Endodermal cell (in vitro differentiated cells): ENCODE measurements at regions not wholly inside any gene's neighbourhood (a gene's known extent, or its start where the extent isn't known, plus 50 kb on each side); places are given as distances from the start of the nearest gene placed in this dataset.
A peak's percentile ranks its signal among the peaks of the same experiment; 100 is the strongest.

Experiments
- DNase-seq: peaks from one replicate; pipeline ENCODE4 v3.0.0-alpha.2; 2017
- H3K27ac ChIP-seq: 2 replicates; pipeline ENCODE4 v1.5.1; 2013; ENCODE audit warnings: mild to moderate bottlenecking, low read depth, low read length, moderate library complexity
- H3K27me3 ChIP-seq: 2 replicates; pipeline ENCODE4 v1.6.1; 2013; ENCODE audit warnings: mild to moderate bottlenecking, low read length, moderate library complexity; ENCODE audit not compliant: insufficient read depth, control insufficient read depth, poor library complexity, severe bottlenecking
- H3K36me3 ChIP-seq: 2 replicates; pipeline ENCODE4 v1.7.0; 2013; ENCODE audit warnings: mild to moderate bottlenecking, low read length, moderate library complexity; ENCODE audit not compliant: control insufficient read depth, insufficient read depth
- H3K4me1 ChIP-seq: one replicate; pipeline ENCODE4 v1.7.0; 2013; ENCODE audit warnings: low read length; ENCODE audit not compliant: control insufficient read depth, insufficient read depth
- H3K4me3 ChIP-seq: 2 replicates; pipeline ENCODE4 v1.5.1; 2013; ENCODE audit warnings: mild to moderate bottlenecking, low read length, moderate library complexity
- H3K9ac ChIP-seq: 2 replicates; pipeline ENCODE4 v1.6.1; 2013; ENCODE audit warnings: mild to moderate bottlenecking, low read length, moderate library complexity; ENCODE audit not compliant: poor library complexity, severe bottlenecking; ENCODE audit errors: extremely low read depth
- H3K9me3 ChIP-seq: 2 replicates; pipeline ENCODE4 v1.6.1; 2013; ENCODE audit warnings: mild to moderate bottlenecking, low read length, moderate library complexity; ENCODE audit not compliant: control insufficient read depth
- H3K27ac Mint-ChIP-seq: 2 replicates; pipeline ENCODE4 v1.8.0; 2020; ENCODE audit warnings: mixed read lengths
- H3K27me3 Mint-ChIP-seq: 2 replicates; pipeline ENCODE4 v1.8.0; 2021; ENCODE audit warnings: mild to moderate bottlenecking, mixed read lengths; ENCODE audit not compliant: insufficient read depth
- H3K36me3 Mint-ChIP-seq: 2 replicates; pipeline ENCODE4 v1.8.0; 2020; ENCODE audit warnings: low read depth, mixed read lengths
- H3K4me1 Mint-ChIP-seq: 2 replicates; pipeline ENCODE4 v1.8.0; 2020; ENCODE audit warnings: mixed read lengths
- H3K4me3 Mint-ChIP-seq: 2 replicates; pipeline ENCODE4 v1.8.0; 2020; ENCODE audit warnings: mild to moderate bottlenecking, moderate library complexity, mixed read lengths
- H3K9me3 Mint-ChIP-seq: 2 replicates; pipeline ENCODE4 v1.8.0; 2020; ENCODE audit warnings: mild to moderate bottlenecking, mixed read lengths
- CTCF ChIP-seq: fragments of 200-600 bp; sonication (generic); conservative IDR thresholded peaks from 2 replicates; pipeline ENCODE4 v1.5.0; 2021; ENCODE audit warnings: antibody characterized with exemption, mild to moderate bottlenecking
- WGBS, 2 experiments: methylation state at CpG; one replicate each; pipeline versions ENCODE4 v1.1.5 to v1.1.7; 2013; ENCODE audit warnings: missing lambda C conversion rate in 2 of 2, mixed read lengths in 1 of 2; ENCODE audit not compliant: insufficient coverage in 1 of 2, insufficient read length in 1 of 2; 5-methylcytosine and 5-hydroxymethylcytosine counted together

GRCh38 chr17:13734880-13735279 lies 133.2 kb upstream of the HS3ST3A1 start:
- no peak overlapping the region for H3K9ac ChIP-seq
- no peak overlapping the region for H3K27ac Mint-ChIP-seq
- no peak for TF ChIP-seq CTCF
- H3K4me3 Mint-ChIP-seq = no peak overlapping the region
- peaks cover 5% of the 10 kb centered on the region for H3K36me3 Mint-ChIP-seq
- no peaks in the 10 kb centered on the region for H3K27me3 Mint-ChIP-seq
- no peaks in the 10 kb centered on the region for H3K4me1 ChIP-seq
- peaks cover 23% of the 10 kb centered on the region for H3K9me3 Mint-ChIP-seq
- H3K9me3 ChIP-seq = peaks cover 19% of the 10 kb centered on the region
- DNase-seq = no peak
- peaks cover 5% of the 10 kb centered on the region for H3K4me1 Mint-ChIP-seq
- no peak overlapping the region for H3K27ac ChIP-seq
- no peaks in the 10 kb centered on the region for H3K27me3 ChIP-seq
- H3K36me3 ChIP-seq = no peaks in the 10 kb centered on the region
- no peak overlapping the region for H3K4me3 ChIP-seq
- WGBS, 2 experiments = no CpG with 5 or more reads among the region's 1 CpG

DNA sequence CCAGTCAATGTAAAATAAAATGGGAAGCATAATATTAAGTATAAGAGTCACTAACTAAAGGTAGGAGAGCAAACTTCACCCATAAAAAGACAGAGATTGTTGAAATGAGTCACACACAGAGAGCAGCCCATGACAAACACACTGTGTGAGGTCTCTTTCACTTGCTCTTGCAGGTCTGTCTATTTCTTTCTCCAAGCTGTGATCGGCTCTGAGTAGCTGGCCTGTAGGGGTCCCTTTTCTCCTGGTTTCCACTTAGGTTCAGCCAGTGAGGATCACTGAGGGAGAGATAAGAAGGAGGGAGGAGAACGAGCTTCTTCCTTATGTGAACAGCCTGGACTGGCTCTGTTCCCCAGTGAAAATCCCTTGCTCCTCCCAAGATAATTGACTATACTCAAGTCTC lies 133.7 kb upstream of the HS3ST3A1 start:
- Mint-ChIP-seq H3K4me3 (no peak overlapping the region), H3K27me3 (no peaks in the 10 kb centered on the region), H3K27ac (no peak overlapping the region), H3K9me3 (peaks cover 23% of the 10 kb centered on the region), H3K4me1 (peaks cover 3% of the 10 kb centered on the region), H3K36me3 (peaks cover 5% of the 10 kb centered on the region)
- H3K27ac ChIP-seq = no peak overlapping the region
- DNase-seq = peak; percentile 77
- no peaks in the 10 kb centered on the region for H3K4me1 ChIP-seq
- TF ChIP-seq CTCF = peak; percentile 74
- 20 to 71% methylated on average over 1 of the region's 2 CpGs for WGBS, 2 experiments
- no peak overlapping the region for H3K9ac ChIP-seq
- no peak overlapping the region for H3K4me3 ChIP-seq
- H3K27me3 ChIP-seq = no peaks in the 10 kb centered on the region
- no peaks in the 10 kb centered on the region for H3K36me3 ChIP-seq
- peaks cover 19% of the 10 kb centered on the region for H3K9me3 ChIP-seq

- WGBS, 2 experiments = 97 to 100% methylated on average over 1 to 2 of the region's 2 CpGs
- peaks cover 23% of the 10 kb centered on the region for H3K9me3 Mint-ChIP-seq
- no peak for TF ChIP-seq CTCF
- Histone ChIP-seq H3K4me1 (no peaks in the 10 kb centered on the region), H3K4me3 (no peak overlapping the region), H3K27me3 (no peaks in the 10 kb centered on the region), H3K9me3 (peaks cover 19% of the 10 kb centered on the region), H3K27ac (no peak overlapping the region), H3K36me3 (no peaks in the 10 kb centered on the region), H3K9ac (no peak overlapping the region)
- no peaks in the 10 kb centered on the region for H3K27me3 Mint-ChIP-seq
- H3K27ac Mint-ChIP-seq = no peak overlapping the region
- no peak overlapping the region for H3K4me3 Mint-ChIP-seq
- peaks cover 5% of the 10 kb centered on the region for H3K36me3 Mint-ChIP-seq
- no peak for DNase-seq
- H3K4me1 Mint-ChIP-seq = peaks cover 3% of the 10 kb centered on the region
Observed at GRCh38 chr17:13735861-13736260, 134.1 kb upstream of the HS3ST3A1 start.
